HG03139 (cell line): ENCODE measurements at regions not wholly inside any gene's neighbourhood (a gene's known extent, or its start where the extent isn't known, plus 50 kb on each side); places are given as distances from the start of the nearest gene placed in this dataset.

ENCODE experiments used
- ATAC-seq: cut with Tn5 transposase; IDR thresholded peaks from one replicate; pipeline ENCODE4 v1.9.1; 2021; ENCODE audit not compliant: unreplicated experiment

DNA sequence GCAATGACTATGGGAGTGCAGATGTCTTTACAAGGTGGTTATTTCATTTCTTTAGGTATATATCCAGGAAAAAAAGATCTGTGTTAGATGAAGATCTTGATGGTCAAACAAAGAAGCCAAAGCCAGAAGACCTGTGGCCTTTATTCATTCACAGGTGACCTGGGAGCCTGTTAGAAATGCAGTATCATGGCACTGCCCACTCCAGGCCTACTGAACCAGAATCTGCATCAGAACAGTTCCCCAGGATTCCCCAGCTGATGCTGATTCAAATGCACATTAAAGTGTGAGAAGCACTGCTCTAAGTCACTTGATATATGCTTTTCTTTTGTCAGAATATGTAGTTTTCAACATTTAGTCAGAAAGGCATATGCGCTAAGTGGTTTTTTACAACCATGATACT is 251.1 kb downstream of the IPMK start:
- no peak for ATAC-seq

DNA sequence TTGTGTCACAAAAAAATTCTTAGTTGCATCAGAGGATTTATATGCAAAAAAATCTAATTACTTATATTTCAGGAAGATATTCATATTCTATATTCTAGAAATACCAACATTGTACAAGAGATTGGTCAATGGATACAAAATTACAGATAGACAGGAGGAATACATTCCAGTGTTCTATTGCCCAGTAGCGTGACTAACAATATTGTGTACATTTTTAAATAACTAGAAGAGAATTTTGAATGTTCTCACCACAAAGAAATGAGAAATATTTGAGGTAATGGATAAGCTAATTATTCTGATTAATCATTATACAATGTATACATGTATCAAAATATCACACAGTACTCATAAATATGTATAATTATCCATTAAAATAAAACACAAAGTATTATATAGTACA is 253.3 kb downstream of the IPMK start:
- no peak for ATAC-seq

GRCh38 chr10:58013406-58013805 is 254.3 kb downstream of the IPMK start:
- ATAC-seq: no peak

DNA sequence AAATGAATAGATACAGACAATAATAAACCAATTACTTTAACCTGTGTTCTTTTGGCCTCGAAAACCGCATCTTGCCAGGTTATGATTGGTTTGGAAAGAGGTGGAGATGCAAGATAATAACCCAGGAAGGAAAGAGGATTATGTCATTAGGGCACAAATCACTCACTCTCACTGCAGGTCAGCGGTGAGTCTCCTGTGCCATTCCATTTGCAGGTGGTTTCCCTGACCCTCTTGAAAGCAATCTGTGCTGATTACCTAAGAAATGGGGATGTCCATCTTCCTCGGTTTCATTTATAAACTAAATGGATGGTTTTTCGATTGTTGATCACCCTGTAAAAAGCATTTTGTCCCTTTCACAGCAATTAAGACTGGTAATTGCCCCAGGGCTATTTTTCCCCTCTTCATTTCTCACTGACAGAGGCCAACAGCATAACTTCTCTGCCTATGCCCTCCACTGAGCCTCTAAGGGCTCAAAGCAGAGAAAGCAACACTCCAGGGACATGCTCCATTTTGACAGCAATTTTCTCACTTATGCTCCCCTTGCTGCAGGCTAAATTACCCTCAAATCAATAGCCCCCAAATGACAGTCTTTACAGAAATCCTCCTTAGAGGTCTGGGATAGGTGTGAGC is 257.5 kb downstream of the IPMK start:
- ATAC-seq: no peak

DNA sequence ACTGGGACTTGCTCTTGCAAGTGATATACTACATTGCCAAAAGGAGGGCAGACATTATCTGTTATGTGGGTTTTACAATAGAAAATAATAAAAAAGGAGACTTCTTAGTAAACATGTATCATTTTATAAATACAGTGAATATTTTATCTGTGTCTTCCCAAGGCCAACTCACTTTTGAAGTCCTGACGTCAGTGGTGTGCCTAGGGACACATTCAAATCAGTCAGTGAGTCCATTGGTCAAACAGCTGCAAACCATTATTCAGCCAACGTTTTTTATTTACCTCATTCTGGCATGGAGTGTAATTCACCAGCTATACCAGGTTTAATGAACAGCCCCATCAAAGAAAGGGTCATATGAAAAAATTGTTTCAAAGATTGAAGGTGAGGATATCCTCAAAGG is 263.7 kb downstream of the IPMK start:
- ATAC-seq: no peak

DNA sequence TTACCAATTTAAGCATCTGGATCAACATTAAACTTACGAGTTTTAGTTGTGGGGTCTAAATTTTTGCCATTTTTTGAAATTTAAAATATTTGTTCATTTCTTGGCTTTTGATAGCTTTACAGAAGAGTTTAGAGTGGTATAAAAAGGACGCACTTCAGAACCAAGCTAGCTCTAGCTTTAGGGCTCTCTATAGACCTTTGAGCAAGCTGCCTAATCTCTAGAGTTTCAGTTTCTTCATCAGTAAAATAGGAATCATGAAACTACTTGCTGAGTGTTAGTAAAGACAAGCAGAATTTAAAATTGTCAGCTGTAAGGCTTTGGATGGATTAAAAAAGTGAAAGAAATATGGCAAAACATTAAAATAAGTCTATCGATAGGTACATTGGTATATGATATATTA is 266.5 kb downstream of the IPMK start:
- no peak for ATAC-seq

GRCh38 chr10:57996536-57996935 is 271.2 kb downstream of the IPMK start:
- ATAC-seq: no peak

GRCh38 chr10:57993302-57993701 is 274.4 kb downstream of the IPMK start:
- no peak for ATAC-seq

DNA sequence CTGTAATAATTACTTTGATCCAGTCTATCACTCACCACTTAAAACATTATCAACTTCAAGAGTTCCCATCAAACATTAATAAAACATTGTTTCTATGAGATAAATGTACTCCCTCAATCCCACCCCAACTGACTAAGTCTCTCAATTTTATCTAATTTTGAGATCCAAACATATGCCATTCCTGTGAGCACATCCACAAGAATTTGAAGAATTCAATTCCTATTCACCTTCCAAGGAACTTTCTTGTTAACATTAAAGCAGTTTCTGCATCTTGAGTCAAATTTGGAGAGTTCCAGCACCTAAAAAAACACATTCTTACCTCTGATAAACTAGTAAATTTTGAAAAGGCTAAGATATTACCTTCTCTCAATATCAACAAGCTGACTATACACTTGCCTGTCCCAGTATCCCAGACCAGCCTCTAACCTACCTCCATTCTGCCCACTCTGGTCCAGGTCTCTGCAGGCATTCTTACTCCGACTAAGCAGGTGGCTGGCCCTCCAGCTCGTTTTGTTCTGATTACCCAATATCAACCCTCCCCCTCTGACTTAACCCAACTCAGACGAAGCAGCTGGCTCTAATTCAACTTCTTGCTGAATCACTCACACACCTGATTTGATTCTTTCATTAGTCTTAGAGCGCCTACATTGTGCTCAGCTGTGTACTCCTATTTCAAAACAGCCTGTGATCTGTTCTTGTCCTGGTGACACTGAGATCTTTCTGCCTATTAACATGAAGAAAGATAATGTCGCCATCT is 275.2 kb downstream of the IPMK start:
- ATAC-seq: no peak

DNA sequence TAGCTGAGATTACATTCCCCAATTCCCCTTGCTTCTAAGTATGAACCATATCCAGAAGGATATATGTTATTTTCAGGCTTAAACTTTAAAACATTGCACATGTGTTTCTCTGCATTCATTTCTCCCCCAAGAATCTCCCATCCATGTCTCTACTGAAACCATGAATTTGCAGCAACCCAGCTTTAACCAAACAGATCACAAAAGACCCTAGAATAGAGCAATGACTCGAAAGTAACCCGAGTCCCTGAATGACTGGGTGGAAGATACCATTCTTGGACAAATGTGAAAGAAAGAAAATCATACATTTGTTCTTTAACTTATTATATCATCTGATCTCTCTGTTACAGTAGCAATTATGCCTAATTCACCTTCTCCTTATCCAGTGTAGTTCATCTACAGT is 278.7 kb downstream of the IPMK start:
- no peak for ATAC-seq

DNA sequence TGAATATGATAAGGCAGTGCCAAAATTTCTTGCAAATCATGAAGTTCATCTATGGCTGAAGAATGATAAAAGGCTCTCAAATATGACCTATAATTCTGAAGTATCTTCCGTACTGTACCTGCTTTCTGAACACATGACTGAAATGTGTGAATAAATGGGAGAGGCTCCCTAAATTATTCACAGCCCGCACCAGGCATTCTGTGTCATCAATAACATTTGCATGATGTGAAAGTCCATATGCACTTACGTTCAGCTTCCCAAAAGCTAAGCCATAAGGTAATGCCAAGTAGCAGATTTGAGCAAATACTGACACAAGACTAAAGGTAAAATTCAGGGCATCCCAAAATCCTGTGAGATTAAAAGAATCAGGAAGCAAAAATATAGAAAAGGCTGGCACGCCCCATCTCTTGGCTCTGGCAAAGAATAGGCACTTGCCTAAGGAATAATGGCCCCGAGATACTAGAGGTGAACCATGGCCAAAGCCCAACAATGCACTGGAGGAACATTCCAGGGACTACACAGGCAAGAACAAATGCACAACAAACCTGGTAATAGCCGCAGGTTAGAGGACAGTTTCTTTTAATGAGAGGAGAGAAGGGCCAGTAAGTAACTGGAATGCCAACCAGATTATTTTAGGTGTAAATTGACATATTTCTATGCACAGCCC is 280.5 kb downstream of the IPMK start:
- no peak for ATAC-seq

DNA sequence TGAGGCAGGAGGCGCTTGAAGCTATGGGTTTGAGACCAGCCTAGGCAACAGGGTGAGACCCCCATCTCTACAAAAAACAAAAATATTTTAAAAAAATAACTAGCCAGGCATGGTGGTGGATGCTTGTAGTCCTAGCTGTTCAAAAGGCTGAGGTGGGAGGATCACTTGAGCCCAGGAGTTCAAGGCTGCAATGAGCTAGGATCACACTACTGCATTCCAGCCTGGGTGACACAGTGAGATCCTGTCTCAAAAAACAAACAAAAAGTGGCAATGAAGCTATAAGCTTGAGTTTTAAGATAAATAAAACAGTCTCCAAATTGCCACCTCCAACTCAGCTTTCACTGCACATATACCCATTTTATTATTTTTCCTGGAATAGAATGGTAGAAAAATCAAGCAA is 281.3 kb downstream of the IPMK start:
- no peak for ATAC-seq

DNA sequence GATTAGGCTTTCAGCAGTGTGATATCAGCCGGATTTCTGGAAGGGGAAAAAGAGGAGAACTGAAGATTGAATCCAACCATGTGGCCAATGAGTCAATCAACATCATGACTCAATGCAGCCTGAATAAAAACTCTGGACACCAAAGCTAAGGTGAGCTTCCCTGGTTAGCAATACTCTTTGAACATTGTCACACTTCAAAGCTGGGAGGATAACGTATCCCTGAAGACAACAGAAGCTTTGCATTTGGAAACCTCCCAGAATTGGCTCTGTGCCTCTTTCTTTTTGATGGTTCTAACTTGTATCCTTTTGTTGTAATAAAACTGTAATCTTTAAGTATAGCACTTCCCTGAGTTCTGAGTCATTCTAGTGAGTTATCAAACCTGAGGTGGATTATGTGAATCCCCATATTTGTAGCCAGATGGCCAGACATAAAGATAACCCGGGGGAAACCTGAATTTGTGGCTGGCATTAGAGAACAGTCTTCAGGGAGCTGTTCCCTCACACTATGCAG is 284.4 kb downstream of the IPMK start:
- ATAC-seq: no peak

DNA sequence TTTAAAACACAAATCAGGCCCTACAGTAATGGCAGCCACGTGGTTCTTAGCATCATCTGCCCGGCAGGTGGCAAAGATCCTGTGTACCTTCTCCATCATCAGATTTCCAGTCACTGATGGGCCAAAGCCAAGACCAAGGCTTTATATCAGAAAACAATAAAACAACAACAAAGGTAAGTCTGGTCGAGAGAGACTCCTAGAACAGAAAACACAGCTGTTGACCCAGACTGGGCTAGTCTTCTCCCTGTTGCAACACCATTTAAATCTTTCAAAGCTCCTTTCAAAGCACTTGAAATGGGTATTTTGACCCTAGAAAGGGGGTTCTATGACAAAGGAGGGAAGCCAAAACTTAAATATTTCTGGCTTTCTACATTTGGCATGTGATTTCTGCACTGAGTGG is 285.6 kb downstream of the IPMK start:
- no peak for ATAC-seq

DNA sequence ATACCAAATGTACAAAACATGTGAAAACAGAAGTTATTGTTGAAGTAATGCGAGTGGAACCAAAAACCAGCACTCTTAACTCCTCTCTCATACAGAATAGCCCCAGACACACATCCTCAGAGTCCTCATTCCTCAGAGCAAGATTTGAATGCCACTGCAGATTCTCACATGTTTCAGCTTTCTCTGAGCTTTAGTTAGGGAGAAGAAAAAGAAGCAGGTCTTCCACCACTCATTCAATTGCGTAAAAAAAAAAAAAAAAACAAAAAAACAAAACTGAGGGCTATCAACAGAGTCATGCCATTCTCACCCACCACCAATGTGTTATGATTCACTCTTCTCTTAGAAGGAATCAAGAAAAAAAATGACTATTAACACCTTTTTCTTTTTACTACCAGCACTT is 287.7 kb downstream of the IPMK start:
- ATAC-seq: no peak

GRCh38 chr10:57979491-57979890 is 288.2 kb downstream of the IPMK start:
- ATAC-seq: no peak

GRCh38 chr10:57977262-57977661 is 290.4 kb downstream of the IPMK start:
- no peak for ATAC-seq

DNA sequence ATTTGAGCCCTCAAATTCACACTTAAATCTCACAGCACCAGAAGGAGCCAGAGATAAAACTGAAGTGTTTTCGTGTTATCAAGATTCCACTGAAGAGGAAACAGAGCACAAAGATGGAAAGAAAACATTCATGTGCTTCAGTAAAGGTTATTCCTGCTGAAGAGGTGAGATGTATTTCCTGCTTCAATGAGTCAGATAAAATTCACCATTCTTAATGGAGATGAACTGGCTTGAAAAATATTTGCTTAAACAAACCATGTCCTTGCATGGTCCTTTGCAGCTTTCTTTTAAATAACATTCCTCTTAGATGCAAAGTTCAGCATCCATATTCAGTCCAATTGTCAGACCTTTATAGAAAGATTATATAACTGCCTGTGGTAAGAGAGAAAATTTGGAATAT is 294.2 kb downstream of the IPMK start:
- ATAC-seq: no peak

DNA sequence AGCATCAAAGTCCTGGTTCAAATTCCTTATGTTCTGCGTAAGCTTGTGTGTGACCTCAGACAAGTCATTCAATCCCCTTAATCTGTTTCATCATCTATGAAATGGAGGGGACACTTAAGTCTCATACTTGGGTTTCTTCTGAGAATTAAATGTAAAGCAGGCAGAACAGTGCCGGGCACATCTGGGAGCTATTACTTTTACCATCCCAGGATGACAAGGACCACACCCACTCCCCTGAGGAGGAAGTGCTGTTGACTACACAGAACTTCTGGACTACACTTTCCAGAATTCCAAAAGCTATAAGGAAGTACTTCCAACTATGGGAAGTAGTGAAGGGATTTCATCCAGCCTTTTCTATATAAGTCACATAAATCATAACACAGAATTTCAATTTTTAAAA is 294.9 kb downstream of the IPMK start:
- no peak for ATAC-seq

GRCh38 chr10:57968328-57969016 is 299.2 kb downstream of the IPMK start:
- ATAC-seq: no peak

DNA sequence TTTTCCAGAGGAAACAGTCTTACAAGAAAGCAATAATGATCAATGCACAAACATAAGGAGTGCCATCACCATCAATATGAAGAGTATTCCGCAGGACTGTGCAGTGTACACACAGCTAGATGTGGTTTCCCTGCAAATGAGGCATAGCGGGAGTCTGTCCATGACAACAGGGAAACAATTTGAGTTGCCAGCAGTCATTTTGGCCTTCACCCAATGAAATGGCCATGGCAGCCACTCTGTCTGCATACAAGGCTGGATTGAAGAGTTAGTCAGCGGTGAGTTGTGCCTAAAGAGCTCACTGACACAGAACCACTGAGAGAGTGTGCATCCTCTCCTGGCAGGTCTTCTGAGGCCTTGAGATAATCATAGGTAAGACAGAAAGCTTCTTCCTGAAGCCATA is 303.3 kb downstream of the IPMK start:
- ATAC-seq: no peak

DNA sequence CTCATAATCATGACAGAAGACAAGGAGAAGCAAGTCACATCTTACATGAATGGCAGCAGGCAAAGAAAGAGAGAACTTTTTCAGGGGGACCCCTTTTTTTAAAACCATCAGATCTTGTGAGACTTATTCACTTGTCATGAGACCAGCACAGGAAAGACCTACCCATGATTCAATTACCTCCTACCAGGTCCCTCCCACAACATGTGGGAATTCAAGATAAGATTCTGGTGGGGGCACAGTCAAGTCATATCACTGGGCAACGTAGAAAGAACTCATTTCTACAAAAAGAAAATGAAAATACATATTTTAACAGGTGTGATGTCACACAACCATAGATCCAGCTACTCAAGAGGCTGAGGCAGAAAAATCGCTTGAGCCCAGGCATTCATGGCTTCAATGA is 304.1 kb downstream of the IPMK start:
- no peak for ATAC-seq
